GM06990 (cell line): ENCODE measurements at regions not wholly inside any gene's neighbourhood (a gene's known extent, or its start where the extent isn't known, plus 50 kb on each side); places are given as distances from the start of the nearest gene placed in this dataset.

ENCODE experiments used
- DNase-seq: peaks from one replicate; pipeline ENCODE4 v3.0.0-alpha.2; 2011; ENCODE audit not compliant: insufficient read length; ENCODE audit errors: extremely low read depth
- H3K27me3 ChIP-seq: replicated peaks from 2 replicates; pipeline ENCODE4 v1.6.0; 2011; ENCODE audit warnings: low read length; ENCODE audit not compliant: control insufficient read depth, insufficient read depth
- H3K36me3 ChIP-seq: 2 replicates; pipeline ENCODE4 v1.5.1; 2011; ENCODE audit warnings: low read length; ENCODE audit not compliant: control insufficient read depth, insufficient read depth
- H3K4me3 ChIP-seq: replicated peaks from 2 replicates; pipeline ENCODE4 v1.5.1; 2011; ENCODE audit warnings: low read depth, mild to moderate bottlenecking, control low read depth, low read length
- TF ChIP-seq, protein P1 (sequence below): IDR thresholded peaks from 2 replicates; pipeline ENCODE4 v1.5.1; 2011; ENCODE audit warnings: low read length, control low read depth, mild to moderate bottlenecking, inconsistent platforms; ENCODE audit not compliant: insufficient read depth, poor library complexity, severe bottlenecking

- TF ChIP-seq, protein P1, sequence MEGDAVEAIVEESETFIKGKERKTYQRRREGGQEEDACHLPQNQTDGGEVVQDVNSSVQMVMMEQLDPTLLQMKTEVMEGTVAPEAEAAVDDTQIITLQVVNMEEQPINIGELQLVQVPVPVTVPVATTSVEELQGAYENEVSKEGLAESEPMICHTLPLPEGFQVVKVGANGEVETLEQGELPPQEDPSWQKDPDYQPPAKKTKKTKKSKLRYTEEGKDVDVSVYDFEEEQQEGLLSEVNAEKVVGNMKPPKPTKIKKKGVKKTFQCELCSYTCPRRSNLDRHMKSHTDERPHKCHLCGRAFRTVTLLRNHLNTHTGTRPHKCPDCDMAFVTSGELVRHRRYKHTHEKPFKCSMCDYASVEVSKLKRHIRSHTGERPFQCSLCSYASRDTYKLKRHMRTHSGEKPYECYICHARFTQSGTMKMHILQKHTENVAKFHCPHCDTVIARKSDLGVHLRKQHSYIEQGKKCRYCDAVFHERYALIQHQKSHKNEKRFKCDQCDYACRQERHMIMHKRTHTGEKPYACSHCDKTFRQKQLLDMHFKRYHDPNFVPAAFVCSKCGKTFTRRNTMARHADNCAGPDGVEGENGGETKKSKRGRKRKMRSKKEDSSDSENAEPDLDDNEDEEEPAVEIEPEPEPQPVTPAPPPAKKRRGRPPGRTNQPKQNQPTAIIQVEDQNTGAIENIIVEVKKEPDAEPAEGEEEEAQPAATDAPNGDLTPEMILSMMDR = no peak
- DNase-seq = no peak
These were observed 767.6 kb upstream of the ADAMTS16 start for GRCh38 chr5:4372481-4372880.

GRCh38 chr5:4373051-4373820 lies 766.9 kb upstream of the ADAMTS16 start:
- DNase-seq = no peak
- H3K27me3 ChIP-seq = no peaks in the 10 kb centered on the region
- H3K4me3 ChIP-seq = no peak overlapping the region
- TF ChIP-seq, protein P1 = no peak
- H3K36me3 ChIP-seq = no peaks in the 10 kb centered on the region

More at GRCh38 chr5:4372481-4372880, 767.6 kb upstream of the ADAMTS16 start:
- Histone ChIP-seq H3K36me3 (no peaks in the 10 kb centered on the region), H3K27me3 (no peaks in the 10 kb centered on the region), H3K4me3 (no peak overlapping the region)

DNA sequence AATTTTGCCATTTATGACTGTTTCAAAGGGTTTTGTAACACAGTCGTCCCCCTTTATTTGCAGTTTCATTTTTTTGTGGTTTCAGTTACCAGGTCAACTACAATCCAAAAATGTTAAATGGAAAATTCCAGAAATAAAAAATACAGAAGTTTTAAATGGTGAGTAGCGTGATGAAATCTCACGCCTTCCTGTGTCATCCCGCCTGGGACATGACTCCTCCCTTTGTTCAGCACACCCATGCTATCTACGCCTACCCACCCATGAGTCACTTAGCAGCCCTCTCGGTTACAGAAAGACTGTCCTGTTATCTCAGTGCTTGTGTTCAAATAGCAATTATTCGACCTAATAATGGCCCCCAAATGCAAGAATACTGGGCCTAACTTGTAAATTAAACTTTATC lies 765.3 kb upstream of the ADAMTS16 start:
- Histone ChIP-seq H3K4me3 (no peak overlapping the region), H3K36me3 (no peaks in the 10 kb centered on the region), H3K27me3 (no peaks in the 10 kb centered on the region)
- DNase-seq = no peak
- TF ChIP-seq, protein P1 = no peak

DNA sequence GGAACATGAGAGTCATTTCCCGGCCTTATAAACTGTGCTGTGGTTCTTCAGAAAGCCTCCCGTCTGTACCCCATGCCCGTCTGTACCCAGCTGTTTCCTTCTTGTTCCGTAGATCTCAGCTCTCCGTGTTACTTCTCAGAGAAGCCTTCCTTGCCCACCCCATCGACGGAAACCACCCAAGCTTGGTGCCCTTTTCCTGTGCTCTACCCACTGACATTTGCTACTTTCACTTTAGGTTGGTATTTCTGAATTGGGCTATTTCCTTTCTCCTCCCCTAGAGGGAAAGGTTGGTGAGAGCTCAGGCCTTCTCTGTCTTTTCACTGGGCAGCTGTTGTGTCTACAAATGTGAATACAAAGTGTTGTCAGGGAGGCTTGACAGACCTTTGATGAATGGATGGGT lies 764.5 kb upstream of the ADAMTS16 start:
- DNase-seq = no peak
- Histone ChIP-seq H3K27me3 (no peaks in the 10 kb centered on the region), H3K36me3 (no peaks in the 10 kb centered on the region)

DNA sequence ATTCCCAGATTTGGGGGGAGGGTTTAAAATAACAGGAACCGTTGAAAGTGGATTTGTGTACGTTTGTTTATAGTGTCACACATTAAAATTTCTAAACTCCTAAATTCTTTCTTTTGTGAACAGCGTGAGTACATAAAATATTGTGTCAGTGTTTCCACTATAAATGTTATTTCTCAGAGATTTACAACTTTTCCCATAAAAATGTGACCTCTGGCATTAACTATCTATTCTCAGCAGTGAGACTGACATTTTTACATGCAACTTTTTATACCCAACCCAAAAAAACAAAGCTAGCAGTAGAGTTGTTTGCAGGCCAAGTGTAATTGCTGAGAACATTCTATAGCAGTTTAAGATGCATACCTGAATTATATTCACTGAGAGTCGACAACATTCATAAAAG lies 757.0 kb upstream of the ADAMTS16 start:
- TF ChIP-seq, protein P1 = no peak
- DNase-seq = no peak
- Histone ChIP-seq H3K4me3 (no peak overlapping the region), H3K36me3 (no peaks in the 10 kb centered on the region), H3K27me3 (no peaks in the 10 kb centered on the region)

More for the DNA sequence above, 764.5 kb upstream of the ADAMTS16 start:
- H3K4me3 ChIP-seq = no peak overlapping the region
- TF ChIP-seq, protein P1 = no peak
